HepG2 (cell line): ENCODE measurements at regions not wholly inside any gene's neighbourhood (a gene's known extent, or its start where the extent isn't known, plus 50 kb on each side); places are given as distances from the start of the nearest gene placed in this dataset.

ENCODE experiments used
- GTF3A ChIP-seq: sonication (generic); formaldehyde crosslinking; conservative IDR thresholded peaks from 2 replicates; pipeline ENCODE4 v1.4.0; 2020; ENCODE audit warnings: mild to moderate bottlenecking, missing genetic modification reagents
- PATZ1 ChIP-seq: sonication (generic); formaldehyde crosslinking; IDR thresholded peaks from 2 replicates; pipeline ENCODE4 v1.4.0; 2020; ENCODE audit warnings: missing genetic modification reagents
- ZKSCAN8 ChIP-seq: IDR thresholded peaks from 2 replicates; pipeline ENCODE4 v1.6.1; 2016; ENCODE audit warnings: borderline replicate concordance, missing genetic modification reagents, missing compliant biosample characterization

GRCh38 chr2:8256905-8257304 lies 425.0 kb upstream of the ID2 start:
- TF ChIP-seq PATZ1 (CRISPR knock-in tag) (no peak), GTF3A (CRISPR knock-in tag) (no peak), ZKSCAN8 (CRISPR knock-in tag) (no peak)
